Fibroblast of mammary gland (primary cell): ENCODE measurements at regions not wholly inside any gene's neighbourhood (a gene's known extent, or its start where the extent isn't known, plus 50 kb on each side); places are given as distances from the start of the nearest gene placed in this dataset.

Source experiments
- DNase-seq: peaks from one replicate; pipeline ENCODE4 v3.0.0-alpha.2; 2010; ENCODE audit warnings: low read depth
- H3K4me3 ChIP-seq: 2 replicates; pipeline ENCODE4 v1.5.1; 2011; ENCODE audit warnings: low read depth, mild to moderate bottlenecking, low read length, moderate library complexity; ENCODE audit not compliant: control insufficient read depth
- TF ChIP-seq, protein P1 (sequence below): conservative IDR thresholded peaks from 2 replicates; pipeline ENCODE4 v1.5.1; 2011; ENCODE audit warnings: low read depth, low read length, inconsistent platforms; ENCODE audit not compliant: control insufficient read depth, insufficient read depth

DNA sequence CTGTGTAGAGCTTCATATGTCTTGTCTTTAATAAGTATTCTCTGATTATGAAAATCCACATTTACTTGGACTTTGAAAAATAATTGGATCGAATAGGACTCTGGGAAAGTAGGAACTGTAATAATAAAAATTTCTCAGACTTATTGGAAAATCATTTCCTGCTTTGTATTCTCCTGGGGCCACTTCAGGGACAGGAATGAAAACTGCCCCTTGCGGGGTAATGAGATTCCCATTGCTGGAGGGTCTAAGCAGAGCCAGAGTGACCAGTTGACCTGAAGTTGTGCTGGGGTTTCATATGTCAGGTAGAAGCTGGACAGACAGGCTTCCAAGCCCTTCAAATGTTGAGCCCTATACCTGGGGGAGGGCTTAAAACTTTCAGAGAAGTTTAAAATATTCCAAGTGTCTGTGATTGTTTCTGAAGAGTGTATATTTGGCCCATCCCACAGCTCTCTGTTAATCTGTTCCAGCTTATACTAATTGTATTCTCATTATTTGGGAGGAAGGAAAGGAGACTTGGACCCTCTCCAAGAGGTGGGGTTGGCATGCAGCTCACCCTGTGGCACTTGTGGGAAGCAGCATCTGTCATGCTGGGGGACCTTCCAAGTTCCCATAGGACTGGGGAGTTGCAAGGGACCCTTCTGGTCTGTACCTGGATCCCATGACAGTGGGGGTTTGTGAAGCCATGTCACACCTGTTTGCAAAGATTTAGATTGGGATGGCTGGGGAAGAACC, 268.7 kb upstream of the ATP5MC3 start:
- no peak overlapping the region for H3K4me3 ChIP-seq
- TF ChIP-seq, protein P1, sequence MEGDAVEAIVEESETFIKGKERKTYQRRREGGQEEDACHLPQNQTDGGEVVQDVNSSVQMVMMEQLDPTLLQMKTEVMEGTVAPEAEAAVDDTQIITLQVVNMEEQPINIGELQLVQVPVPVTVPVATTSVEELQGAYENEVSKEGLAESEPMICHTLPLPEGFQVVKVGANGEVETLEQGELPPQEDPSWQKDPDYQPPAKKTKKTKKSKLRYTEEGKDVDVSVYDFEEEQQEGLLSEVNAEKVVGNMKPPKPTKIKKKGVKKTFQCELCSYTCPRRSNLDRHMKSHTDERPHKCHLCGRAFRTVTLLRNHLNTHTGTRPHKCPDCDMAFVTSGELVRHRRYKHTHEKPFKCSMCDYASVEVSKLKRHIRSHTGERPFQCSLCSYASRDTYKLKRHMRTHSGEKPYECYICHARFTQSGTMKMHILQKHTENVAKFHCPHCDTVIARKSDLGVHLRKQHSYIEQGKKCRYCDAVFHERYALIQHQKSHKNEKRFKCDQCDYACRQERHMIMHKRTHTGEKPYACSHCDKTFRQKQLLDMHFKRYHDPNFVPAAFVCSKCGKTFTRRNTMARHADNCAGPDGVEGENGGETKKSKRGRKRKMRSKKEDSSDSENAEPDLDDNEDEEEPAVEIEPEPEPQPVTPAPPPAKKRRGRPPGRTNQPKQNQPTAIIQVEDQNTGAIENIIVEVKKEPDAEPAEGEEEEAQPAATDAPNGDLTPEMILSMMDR: no peak
- DNase-seq: no peak

DNA sequence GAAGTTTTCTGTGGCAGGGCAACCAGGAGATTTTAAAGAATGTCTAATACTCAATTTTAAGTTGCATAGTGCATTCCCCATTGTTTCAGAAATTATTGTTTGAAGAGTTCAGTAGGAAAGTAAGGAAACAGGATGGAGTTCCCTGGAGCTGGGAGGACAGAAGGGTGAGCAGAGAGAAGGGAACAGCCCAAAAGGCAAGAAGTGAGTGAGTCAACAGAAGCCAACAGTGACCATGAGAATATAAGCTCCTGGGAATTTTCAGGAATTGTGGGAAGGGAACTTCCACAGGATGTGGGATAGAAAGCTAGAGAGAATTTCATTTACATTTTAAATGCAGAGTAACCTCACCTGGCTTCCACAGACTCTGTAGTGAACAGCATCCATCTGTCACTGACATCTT, 268.1 kb upstream of the ATP5MC3 start:
- TF ChIP-seq, protein P1: no peak
- no peak for DNase-seq
- H3K4me3 ChIP-seq: no peak overlapping the region

DNA sequence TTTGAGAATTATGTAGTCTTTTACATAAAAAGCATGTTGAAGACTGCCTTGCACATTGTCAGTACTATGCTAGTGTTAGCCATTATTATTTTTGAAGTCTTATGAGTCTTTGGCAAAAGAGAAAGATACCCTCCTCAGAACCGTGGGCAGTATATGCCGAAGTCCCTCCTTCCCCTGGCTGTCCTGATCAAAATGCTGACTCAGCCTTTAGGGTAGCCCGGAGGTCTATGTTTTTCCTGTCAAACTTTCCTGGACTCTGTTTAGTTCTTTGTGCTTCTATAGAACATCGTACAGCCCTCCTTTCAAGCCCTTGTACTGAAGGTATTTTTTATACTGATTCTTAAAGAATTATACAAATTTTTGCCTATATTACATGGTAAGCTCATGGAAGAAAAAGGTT, 264.7 kb upstream of the ATP5MC3 start:
- TF ChIP-seq, protein P1: no peak
- no peak for DNase-seq
- H3K4me3 ChIP-seq: no peak overlapping the region

DNA sequence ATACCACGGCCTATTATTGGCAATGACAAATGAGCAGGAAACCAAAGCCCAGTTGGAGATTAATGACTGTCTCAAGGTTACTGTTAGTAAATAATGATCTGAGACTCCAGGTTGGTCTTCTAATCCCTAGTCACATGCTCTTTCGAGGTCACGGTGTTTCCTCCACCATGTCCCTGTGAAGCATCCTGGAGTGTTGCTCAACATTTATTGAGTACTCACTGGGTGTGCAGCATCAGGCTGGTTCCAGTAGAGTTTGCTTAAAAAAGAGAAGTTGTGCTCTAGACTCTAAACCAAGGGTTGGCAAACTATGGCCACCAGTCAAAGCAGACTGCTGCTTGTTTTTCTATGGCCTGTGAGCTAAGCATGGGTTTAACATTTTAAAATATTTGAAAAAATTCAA, 263.8 kb upstream of the ATP5MC3 start:
- TF ChIP-seq, protein P1: no peak
- no peak for DNase-seq
- no peak overlapping the region for H3K4me3 ChIP-seq

DNA sequence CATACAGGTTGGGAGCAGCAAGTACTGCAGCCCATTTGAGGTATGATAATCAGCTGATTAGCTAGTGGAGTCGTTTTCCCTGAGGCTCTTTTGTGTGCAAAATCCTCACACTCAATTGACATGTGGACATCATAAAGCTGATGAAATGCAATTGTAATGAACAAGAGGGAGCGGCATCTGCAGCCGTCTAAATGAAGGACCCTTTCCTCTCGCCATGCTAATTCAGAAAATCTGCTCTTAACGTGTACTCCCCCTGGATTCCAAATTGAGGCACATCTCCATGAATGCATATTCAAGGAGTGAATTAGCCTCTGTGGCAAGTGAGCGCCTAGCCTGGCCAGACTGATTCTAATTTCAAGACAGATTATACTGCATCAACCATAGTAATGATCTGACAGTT, 260.9 kb upstream of the ATP5MC3 start:
- H3K4me3 ChIP-seq: no peak overlapping the region
- TF ChIP-seq, protein P1: no peak
- no peak for DNase-seq

DNA sequence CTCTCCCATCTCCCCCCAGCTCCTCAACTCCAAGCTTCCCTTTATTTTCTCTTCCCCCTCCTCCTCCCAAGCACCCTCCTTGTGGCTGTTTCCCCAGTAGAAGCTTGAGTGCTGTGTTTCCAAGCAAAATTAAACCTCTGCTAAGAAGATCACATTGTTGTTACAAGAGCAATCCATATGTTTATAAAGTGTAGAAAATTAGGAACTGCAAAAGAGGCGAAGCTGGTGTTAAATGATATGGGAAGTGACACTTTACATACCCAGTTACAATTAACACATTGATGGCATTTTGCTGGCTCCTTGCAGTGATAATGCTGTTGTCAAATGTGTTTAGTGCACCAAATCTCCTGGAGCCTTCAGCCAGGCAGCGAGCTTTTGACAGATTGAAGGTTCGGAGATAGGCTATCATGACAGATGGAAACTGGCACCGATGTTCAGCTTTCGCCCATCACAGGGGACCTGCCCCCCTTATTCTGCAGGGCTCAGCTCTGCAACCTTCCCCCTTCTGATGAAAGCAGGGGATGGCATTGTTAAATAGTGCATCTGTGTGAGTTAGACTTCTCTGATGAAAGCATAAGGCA, 259.8 kb upstream of the ATP5MC3 start:
- DNase-seq: no peak
- no peak overlapping the region for H3K4me3 ChIP-seq
- TF ChIP-seq, protein P1: no peak
